NT2/D1 (cell line): ENCODE measurements at regions not wholly inside any gene's neighbourhood (a gene's known extent, or its start where the extent isn't known, plus 50 kb on each side); places are given as distances from the start of the nearest gene placed in this dataset.

Experiments used
- SUZ12 ChIP-seq: IDR thresholded peaks from 2 replicates; pipeline ENCODE4 v1.6.1; 2011; ENCODE audit not compliant: insufficient read length, insufficient read depth; ENCODE audit errors: extremely low read depth
- YY1 ChIP-seq: IDR thresholded peaks from 2 replicates; pipeline ENCODE4 v1.6.1; 2011; ENCODE audit not compliant: insufficient read length, insufficient read depth
- ZNF274 ChIP-seq: IDR thresholded peaks from 2 replicates; pipeline ENCODE4 v1.6.1; 2011; ENCODE audit warnings: mild to moderate bottlenecking, low read depth, low read length

GRCh38 chr9:115956371-115956770 lies 197.2 kb upstream of the PAPPA start:
- TF ChIP-seq YY1 (no peak), ZNF274 (no peak), SUZ12 (no peak)
